GM12872 (cell line): ENCODE measurements at regions not wholly inside any gene's neighbourhood (a gene's known extent, or its start where the extent isn't known, plus 50 kb on each side); places are given as distances from the start of the nearest gene placed in this dataset.

Source experiments
- TF ChIP-seq, protein P1 (sequence below): IDR thresholded peaks from 3 replicates; pipeline ENCODE4 v1.5.1; 2011; ENCODE audit warnings: low read depth, mild to moderate bottlenecking, low read length, moderate library complexity; ENCODE audit not compliant: insufficient read depth

DNA sequence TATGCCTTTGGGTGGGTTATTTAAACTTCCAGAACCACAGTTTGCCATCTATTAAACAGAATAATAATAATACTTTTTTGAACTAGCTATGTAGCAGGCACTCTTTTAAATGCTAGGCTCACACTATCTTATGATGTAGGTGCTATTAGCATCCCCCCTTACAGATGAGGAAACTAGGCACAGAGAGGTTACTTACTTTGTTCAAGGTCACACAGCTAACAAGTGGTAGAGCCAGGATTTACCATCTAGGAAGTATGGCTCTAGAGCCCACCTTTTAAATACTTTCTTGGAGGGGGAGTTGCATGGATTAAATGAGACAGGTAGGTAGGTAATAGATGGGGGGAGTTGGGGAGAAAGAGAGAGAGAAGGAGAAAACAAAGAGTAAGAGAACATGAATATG lies 95.3 kb upstream of the NR3C1 start:
- TF ChIP-seq, protein P1, sequence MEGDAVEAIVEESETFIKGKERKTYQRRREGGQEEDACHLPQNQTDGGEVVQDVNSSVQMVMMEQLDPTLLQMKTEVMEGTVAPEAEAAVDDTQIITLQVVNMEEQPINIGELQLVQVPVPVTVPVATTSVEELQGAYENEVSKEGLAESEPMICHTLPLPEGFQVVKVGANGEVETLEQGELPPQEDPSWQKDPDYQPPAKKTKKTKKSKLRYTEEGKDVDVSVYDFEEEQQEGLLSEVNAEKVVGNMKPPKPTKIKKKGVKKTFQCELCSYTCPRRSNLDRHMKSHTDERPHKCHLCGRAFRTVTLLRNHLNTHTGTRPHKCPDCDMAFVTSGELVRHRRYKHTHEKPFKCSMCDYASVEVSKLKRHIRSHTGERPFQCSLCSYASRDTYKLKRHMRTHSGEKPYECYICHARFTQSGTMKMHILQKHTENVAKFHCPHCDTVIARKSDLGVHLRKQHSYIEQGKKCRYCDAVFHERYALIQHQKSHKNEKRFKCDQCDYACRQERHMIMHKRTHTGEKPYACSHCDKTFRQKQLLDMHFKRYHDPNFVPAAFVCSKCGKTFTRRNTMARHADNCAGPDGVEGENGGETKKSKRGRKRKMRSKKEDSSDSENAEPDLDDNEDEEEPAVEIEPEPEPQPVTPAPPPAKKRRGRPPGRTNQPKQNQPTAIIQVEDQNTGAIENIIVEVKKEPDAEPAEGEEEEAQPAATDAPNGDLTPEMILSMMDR = no peak

- TF ChIP-seq, protein P1 = no peak
Measured at GRCh38 chr5:143497749-143498148, 94.3 kb upstream of the NR3C1 start.

GRCh38 chr5:143496943-143497342 lies 93.5 kb upstream of the NR3C1 start:
- TF ChIP-seq, protein P1 = no peak

DNA sequence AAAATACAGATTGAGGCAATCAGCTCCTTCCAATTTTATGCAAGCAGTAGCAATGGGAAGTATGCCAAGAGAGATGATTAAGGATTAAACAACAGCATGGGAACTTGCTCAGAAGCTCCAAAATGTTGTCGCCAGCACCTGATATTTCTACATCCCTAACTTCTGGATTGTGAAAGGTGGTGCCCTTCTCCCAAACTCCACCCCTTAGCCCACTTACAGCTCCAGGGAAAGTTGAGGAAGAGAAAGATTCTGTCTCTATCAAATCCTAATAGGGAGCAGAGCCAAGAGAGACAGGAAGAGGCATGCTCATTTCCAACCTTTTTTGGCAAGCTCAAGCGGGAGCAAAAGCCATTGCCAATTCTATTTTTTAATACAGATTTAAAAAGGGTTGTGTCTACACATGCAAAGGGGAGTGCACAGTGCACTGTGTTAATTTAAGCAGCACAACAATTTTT lies 92.4 kb upstream of the NR3C1 start:
- TF ChIP-seq, protein P1 = no peak

GRCh38 chr5:143495110-143495509 lies 91.6 kb upstream of the NR3C1 start:
- TF ChIP-seq, protein P1 = no peak

DNA sequence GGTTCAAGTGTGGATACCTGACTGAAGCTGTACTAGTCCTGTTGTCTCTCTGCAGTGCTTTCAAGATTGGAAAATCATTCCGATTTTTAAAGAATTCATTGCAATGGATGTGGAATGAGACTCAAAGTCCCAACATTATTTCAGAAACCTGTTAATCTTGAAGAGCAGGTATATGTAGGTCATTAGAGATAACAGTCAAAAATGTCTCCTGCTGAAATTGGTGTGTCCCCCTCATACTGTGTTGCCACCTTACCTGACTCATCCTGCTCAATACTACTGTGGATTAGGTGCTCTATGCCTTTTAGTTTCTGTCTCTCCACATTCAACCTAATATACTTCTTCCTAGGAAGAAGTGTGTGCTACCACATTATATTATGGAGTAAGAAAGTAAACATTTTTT lies 91.1 kb upstream of the NR3C1 start:
- TF ChIP-seq, protein P1 = no peak

GRCh38 chr5:143494162-143494561 lies 90.7 kb upstream of the NR3C1 start:
- TF ChIP-seq, protein P1 = no peak

DNA sequence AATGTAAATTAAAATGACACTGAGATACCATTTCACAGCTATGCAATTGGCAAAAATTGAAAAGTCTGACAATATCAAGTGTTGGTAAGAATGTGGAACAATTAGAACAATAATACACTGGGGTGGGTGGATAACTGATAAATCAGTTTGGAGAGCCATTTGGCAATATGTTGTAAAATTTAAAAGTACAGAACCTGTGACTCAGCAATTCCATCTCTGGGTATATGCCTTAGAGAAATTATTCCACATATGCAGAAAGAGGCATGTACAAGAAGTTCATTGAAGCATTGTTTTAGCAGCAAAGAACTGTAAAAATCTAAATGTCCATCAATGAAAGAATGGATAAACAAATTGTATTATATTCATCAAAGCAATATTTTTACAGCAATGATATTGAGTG lies 89.3 kb upstream of the NR3C1 start:
- TF ChIP-seq, protein P1 = no peak
